ENCODE measurements at regions not wholly inside any gene's neighbourhood (a gene's known extent, or its start where the extent isn't known, plus 50 kb on each side); places are given as distances from the start of the nearest gene placed in this dataset.
"Not testable (repeated sequence)": the region's sequence is repeated elsewhere in the genome, so short reads cannot be mapped to it uniquely, and the experiment has no call there.

- no peak for DNase-seq
- Mint-ChIP-seq H3K27me3 (no peaks in the 10 kb centered on the region), H3K4me1 (no peaks in the 10 kb centered on the region), H3K9me3 (peaks cover 7% of the 10 kb centered on the region), H3K36me3 (no peaks in the 10 kb centered on the region), H3K27ac (no peak overlapping the region), H3K4me3 (no peak overlapping the region)
These were observed 462.4 kb upstream of the NDST4 start for GRCh38 chr4:115575851-115576250.

- H3K36me3 Mint-ChIP-seq = no peaks in the 10 kb centered on the region
- no peaks in the 10 kb centered on the region for H3K27me3 Mint-ChIP-seq
- DNase-seq = no peak
- no peaks in the 10 kb centered on the region for H3K4me1 Mint-ChIP-seq
- no peaks in the 10 kb centered on the region for H3K9me3 Mint-ChIP-seq
- no peak overlapping the region for H3K27ac Mint-ChIP-seq
- H3K4me3 Mint-ChIP-seq = no peak overlapping the region
These were observed 449.1 kb upstream of the NDST4 start for GRCh38 chr4:115562506-115562905.

- H3K36me3 Mint-ChIP-seq = no peaks in the 10 kb centered on the region
- no peaks in the 10 kb centered on the region for H3K27me3 Mint-ChIP-seq
- no peaks in the 10 kb centered on the region for H3K9me3 Mint-ChIP-seq
- no peak overlapping the region for H3K27ac Mint-ChIP-seq
- H3K4me1 Mint-ChIP-seq = no peaks in the 10 kb centered on the region
- no peak overlapping the region for H3K4me3 Mint-ChIP-seq
- no peak for DNase-seq
These were observed 434.7 kb upstream of the NDST4 start for GRCh38 chr4:115548123-115548522.

GRCh38 chr4:115537387-115537786 lies 424.0 kb upstream of the NDST4 start:
- Mint-ChIP-seq H3K4me1 (no peaks in the 10 kb centered on the region), H3K27ac (no peak overlapping the region), H3K36me3 (no peaks in the 10 kb centered on the region), H3K9me3 (no peaks in the 10 kb centered on the region), H3K27me3 (no peaks in the 10 kb centered on the region), H3K4me3 (no peak overlapping the region)
- DNase-seq = no peak

GRCh38 chr4:115529126-115529525 lies 415.7 kb upstream of the NDST4 start:
- H3K4me3 Mint-ChIP-seq = no peak overlapping the region
- H3K4me1 Mint-ChIP-seq = no peaks in the 10 kb centered on the region
- no peak for DNase-seq
- no peaks in the 10 kb centered on the region for H3K27me3 Mint-ChIP-seq
- H3K27ac Mint-ChIP-seq = no peak overlapping the region
- no peaks in the 10 kb centered on the region for H3K9me3 Mint-ChIP-seq
- no peaks in the 10 kb centered on the region for H3K36me3 Mint-ChIP-seq

- H3K4me1 Mint-ChIP-seq, H3K27me3 Mint-ChIP-seq, H3K27ac Mint-ChIP-seq, DNase-seq, H3K4me3 Mint-ChIP-seq, H3K9me3 Mint-ChIP-seq, H3K36me3 Mint-ChIP-seq: not testable (repeated sequence)
These were observed 406.1 kb upstream of the NDST4 start for GRCh38 chr4:115519476-115519875.

- Mint-ChIP-seq H3K27ac (no peak overlapping the region), H3K36me3 (no peaks in the 10 kb centered on the region), H3K4me1 (no peaks in the 10 kb centered on the region), H3K4me3 (no peak overlapping the region), H3K9me3 (peaks cover 2% of the 10 kb centered on the region), H3K27me3 (no peaks in the 10 kb centered on the region)
- DNase-seq = no peak
These were observed 402.4 kb upstream of the NDST4 start for GRCh38 chr4:115515772-115516171.

- Mint-ChIP-seq H3K27ac (no peak overlapping the region), H3K9me3 (peaks cover 2% of the 10 kb centered on the region), H3K36me3 (no peaks in the 10 kb centered on the region), H3K4me1 (no peaks in the 10 kb centered on the region), H3K27me3 (no peaks in the 10 kb centered on the region), H3K4me3 (no peak overlapping the region)
- DNase-seq = no peak
These were observed 401.9 kb upstream of the NDST4 start for GRCh38 chr4:115515366-115515765.

GRCh38 chr4:115514675-115515074 lies 401.3 kb upstream of the NDST4 start:
- Mint-ChIP-seq H3K9me3 (peaks cover 2% of the 10 kb centered on the region), H3K4me1 (no peaks in the 10 kb centered on the region), H3K27ac (no peak overlapping the region), H3K4me3 (no peak overlapping the region), H3K27me3 (no peaks in the 10 kb centered on the region), H3K36me3 (no peaks in the 10 kb centered on the region)
- no peak for DNase-seq

GRCh38 chr4:115505326-115505725 lies 391.9 kb upstream of the NDST4 start:
- H3K27me3 Mint-ChIP-seq = no peaks in the 10 kb centered on the region
- H3K36me3 Mint-ChIP-seq = no peaks in the 10 kb centered on the region
- no peak for DNase-seq
- no peaks in the 10 kb centered on the region for H3K9me3 Mint-ChIP-seq
- H3K4me3 Mint-ChIP-seq = no peak overlapping the region
- no peak overlapping the region for H3K27ac Mint-ChIP-seq
- H3K4me1 Mint-ChIP-seq = no peaks in the 10 kb centered on the region

GRCh38 chr4:115501656-115502055 lies 388.2 kb upstream of the NDST4 start:
- Mint-ChIP-seq H3K36me3 (no peaks in the 10 kb centered on the region), H3K27me3 (no peaks in the 10 kb centered on the region), H3K4me1 (no peaks in the 10 kb centered on the region), H3K27ac (no peak overlapping the region), H3K4me3 (no peak overlapping the region), H3K9me3 (no peaks in the 10 kb centered on the region)
- DNase-seq = no peak

- H3K9me3 Mint-ChIP-seq, H3K4me1 Mint-ChIP-seq: not testable (repeated sequence)
These were observed 380.4 kb upstream of the NDST4 start for GRCh38 chr4:115493770-115494169.

GRCh38 chr4:115491686-115492085 lies 378.3 kb upstream of the NDST4 start:
- no peak overlapping the region for H3K4me3 Mint-ChIP-seq
- H3K27me3 Mint-ChIP-seq = no peaks in the 10 kb centered on the region
- DNase-seq = no peak
- H3K36me3 Mint-ChIP-seq = no peaks in the 10 kb centered on the region
- H3K4me1 Mint-ChIP-seq = no peaks in the 10 kb centered on the region
- peaks cover 5% of the 10 kb centered on the region for H3K9me3 Mint-ChIP-seq
- H3K27ac Mint-ChIP-seq = no peak overlapping the region

More at GRCh38 chr4:115493770-115494169, 380.4 kb upstream of the NDST4 start:
- DNase-seq, H3K27ac Mint-ChIP-seq, H3K36me3 Mint-ChIP-seq, H3K4me3 Mint-ChIP-seq, H3K27me3 Mint-ChIP-seq: not testable (repeated sequence)

- no peaks in the 10 kb centered on the region for H3K27me3 Mint-ChIP-seq
- peaks cover 2% of the 10 kb centered on the region for H3K9me3 Mint-ChIP-seq
- no peak for DNase-seq
- no peak overlapping the region for H3K27ac Mint-ChIP-seq
- H3K36me3 Mint-ChIP-seq = no peaks in the 10 kb centered on the region
- H3K4me1 Mint-ChIP-seq = no peaks in the 10 kb centered on the region
- no peak overlapping the region for H3K4me3 Mint-ChIP-seq
These were observed 375.9 kb upstream of the NDST4 start for GRCh38 chr4:115489279-115489678.

- H3K36me3 Mint-ChIP-seq = no peaks in the 10 kb centered on the region
- no peak for DNase-seq
- H3K4me3 Mint-ChIP-seq = no peak overlapping the region
- peaks cover 3% of the 10 kb centered on the region for H3K9me3 Mint-ChIP-seq
- no peaks in the 10 kb centered on the region for H3K4me1 Mint-ChIP-seq
- H3K27me3 Mint-ChIP-seq = no peaks in the 10 kb centered on the region
- no peak overlapping the region for H3K27ac Mint-ChIP-seq
These were observed 372.0 kb upstream of the NDST4 start for GRCh38 chr4:115485402-115485801.

- Mint-ChIP-seq H3K4me1 (no peaks in the 10 kb centered on the region), H3K9me3 (peaks cover 3% of the 10 kb centered on the region), H3K27me3 (no peaks in the 10 kb centered on the region), H3K4me3 (no peak overlapping the region), H3K27ac (no peak overlapping the region), H3K36me3 (no peaks in the 10 kb centered on the region)
- DNase-seq = no peak
These were observed 371.1 kb upstream of the NDST4 start for GRCh38 chr4:115484479-115484878.

GRCh38 chr4:115470763-115471162 lies 357.3 kb upstream of the NDST4 start:
- H3K27ac Mint-ChIP-seq = no peak overlapping the region
- DNase-seq = no peak
- H3K27me3 Mint-ChIP-seq = no peaks in the 10 kb centered on the region
- no peak overlapping the region for H3K4me3 Mint-ChIP-seq
- no peaks in the 10 kb centered on the region for H3K36me3 Mint-ChIP-seq
- no peaks in the 10 kb centered on the region for H3K9me3 Mint-ChIP-seq
- H3K4me1 Mint-ChIP-seq = no peaks in the 10 kb centered on the region
